Chondrocyte (in vitro differentiated cells): ENCODE measurements at regions not wholly inside any gene's neighbourhood (a gene's known extent, or its start where the extent isn't known, plus 50 kb on each side); places are given as distances from the start of the nearest gene placed in this dataset.

Experiments used
- DNase-seq: peaks from one replicate; pipeline ENCODE4 v3.0.0; 2021; ENCODE audit warnings: mixed read lengths, low spot score
- H3K27ac Mint-ChIP-seq: one replicate; pipeline ENCODE4 v1.8.0; 2021; ENCODE audit warnings: mild to moderate bottlenecking, moderate library complexity, mixed read lengths; ENCODE audit not compliant: unreplicated experiment
- H3K27me3 Mint-ChIP-seq: 2 replicates; pipeline ENCODE4 v1.8.0; 2021; ENCODE audit warnings: low read depth, mixed read lengths
- H3K36me3 Mint-ChIP-seq: 2 replicates; pipeline ENCODE4 v1.8.0; 2021; ENCODE audit warnings: low read depth, mixed read lengths
- H3K4me1 Mint-ChIP-seq: 2 replicates; pipeline ENCODE4 v1.8.0; 2021; ENCODE audit warnings: low read depth, mild to moderate bottlenecking, mixed read lengths
- H3K4me3 Mint-ChIP-seq: one replicate; pipeline ENCODE4 v1.8.0; 2021; ENCODE audit warnings: mild to moderate bottlenecking, moderate library complexity, mixed read lengths; ENCODE audit not compliant: unreplicated experiment
- H3K9me3 Mint-ChIP-seq: 2 replicates; pipeline ENCODE4 v1.8.0; 2021; ENCODE audit warnings: low read depth, mixed read lengths
- CTCF ChIP-seq: fragments of 200-600 bp; sonication (generic); IDR thresholded peaks from 2 replicates; pipeline ENCODE4 v1.5.0; 2021; ENCODE audit warnings: antibody characterized with exemption, mild to moderate bottlenecking, moderate library complexity

GRCh38 chr6:139708337-139709199 lies 334.1 kb upstream of the CITED2 start:
- no peak for DNase-seq
- H3K4me3 Mint-ChIP-seq: no peak overlapping the region
- no peak for TF ChIP-seq CTCF
- H3K36me3 Mint-ChIP-seq: no peaks in the 10 kb centered on the region
- H3K27me3 Mint-ChIP-seq: no peaks in the 10 kb centered on the region
- H3K27ac Mint-ChIP-seq: peak overlapping the region; percentile 74
- H3K4me1 Mint-ChIP-seq: peaks cover 27% of the 10 kb centered on the region
- peaks cover 2% of the 10 kb centered on the region for H3K9me3 Mint-ChIP-seq

DNA sequence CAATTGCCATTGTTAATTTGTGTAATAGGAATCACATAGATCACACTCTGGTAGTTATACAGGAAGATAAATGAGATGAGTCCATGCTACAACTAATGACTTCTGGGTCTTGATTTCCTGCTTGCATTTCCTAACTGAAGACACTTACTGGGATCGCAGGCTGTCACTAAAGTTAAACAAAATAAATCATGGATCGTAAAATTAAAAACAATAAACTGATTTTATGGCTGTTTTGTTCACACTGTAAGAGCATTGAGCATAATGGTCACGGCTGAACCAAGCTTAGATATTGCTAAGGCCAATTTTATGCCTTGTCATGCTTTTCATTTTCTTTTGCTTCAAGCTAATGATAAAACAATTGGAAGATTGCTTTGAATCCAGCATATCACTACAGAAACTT lies 332.5 kb upstream of the CITED2 start:
- Mint-ChIP-seq H3K4me3 (no peak overlapping the region), H3K4me1 (peaks cover 26% of the 10 kb centered on the region), H3K27ac (no peak overlapping the region), H3K9me3 (peaks cover 2% of the 10 kb centered on the region), H3K27me3 (no peaks in the 10 kb centered on the region), H3K36me3 (no peaks in the 10 kb centered on the region)
- TF ChIP-seq CTCF: no peak
- DNase-seq: no peak

DNA sequence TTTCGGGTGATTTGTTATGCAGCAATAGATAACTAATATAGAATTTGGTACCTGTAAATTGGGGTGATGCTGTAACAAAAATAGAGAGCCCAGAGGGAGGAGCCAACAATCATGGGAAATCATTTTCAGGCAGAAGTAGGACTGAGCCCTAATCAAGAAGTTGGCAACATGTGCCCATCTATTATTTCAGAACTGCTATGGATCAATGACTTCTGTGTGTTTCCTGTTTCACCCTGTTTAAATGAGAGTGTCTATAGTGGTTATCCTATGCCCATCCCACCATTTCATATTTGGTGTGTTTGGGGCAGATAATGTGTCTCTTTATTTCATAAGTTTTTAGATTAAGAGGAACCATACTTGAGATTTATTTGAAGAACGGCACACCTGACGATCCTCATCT lies 330.8 kb upstream of the CITED2 start:
- Mint-ChIP-seq H3K9me3 (peaks cover 2% of the 10 kb centered on the region), H3K4me3 (no peak overlapping the region), H3K36me3 (no peaks in the 10 kb centered on the region), H3K27me3 (no peaks in the 10 kb centered on the region), H3K4me1 (peaks cover 21% of the 10 kb centered on the region), H3K27ac (no peak overlapping the region)
- no peak for TF ChIP-seq CTCF
- no peak for DNase-seq

GRCh38 chr6:139703780-139704179 lies 329.3 kb upstream of the CITED2 start:
- Mint-ChIP-seq H3K4me3 (no peak overlapping the region), H3K27ac (no peak overlapping the region), H3K4me1 (peaks cover 15% of the 10 kb centered on the region), H3K9me3 (peaks cover 2% of the 10 kb centered on the region), H3K27me3 (no peaks in the 10 kb centered on the region), H3K36me3 (no peaks in the 10 kb centered on the region)
- no peak for TF ChIP-seq CTCF
- DNase-seq: no peak

DNA sequence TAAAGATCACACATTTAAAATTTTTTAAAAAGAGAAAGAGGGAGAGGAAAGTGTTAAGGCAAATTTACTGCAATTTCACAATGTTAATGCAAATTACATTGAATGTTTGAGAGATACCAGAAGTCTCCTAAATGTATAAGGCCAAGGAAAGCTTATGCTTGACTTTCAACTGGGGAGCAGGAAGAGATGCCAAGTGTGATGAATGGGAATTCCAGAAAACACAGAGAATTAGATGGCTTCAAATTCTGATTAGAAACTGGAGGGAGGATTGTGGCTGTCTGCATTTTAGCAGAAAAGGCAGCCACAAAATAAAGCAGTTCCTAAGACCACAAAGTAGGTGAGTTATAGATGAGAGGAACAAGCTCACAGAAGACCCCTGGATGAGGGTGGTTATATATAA lies 328.3 kb upstream of the CITED2 start:
- no peak for TF ChIP-seq CTCF

More for the DNA sequence above, 328.3 kb upstream of the CITED2 start:
- Mint-ChIP-seq H3K36me3 (no peaks in the 10 kb centered on the region), H3K27me3 (no peaks in the 10 kb centered on the region), H3K9me3 (peaks cover 2% of the 10 kb centered on the region), H3K4me1 (peaks cover 9% of the 10 kb centered on the region), H3K27ac (no peak overlapping the region), H3K4me3 (no peak overlapping the region)
- no peak for DNase-seq
